GM21825 (cell line): ENCODE measurements at regions not wholly inside any gene's neighbourhood (a gene's known extent, or its start where the extent isn't known, plus 50 kb on each side); places are given as distances from the start of the nearest gene placed in this dataset.
"Not testable (repeated sequence)": the region's sequence is repeated elsewhere in the genome, so short reads cannot be mapped to it uniquely, and the experiment has no call there.

Source experiments
- ATAC-seq: cut with Tn5 transposase; IDR thresholded peaks from one replicate; pipeline ENCODE4 v1.9.1; 2021; ENCODE audit warnings: mild to moderate bottlenecking, moderate library complexity; ENCODE audit not compliant: unreplicated experiment

GRCh38 chr2:210376694-210377093 lies 61.7 kb upstream of the MYL1 start:
- ATAC-seq: no peak

- ATAC-seq: no peak
Observed at GRCh38 chr2:210370562-210370961, 55.6 kb upstream of the MYL1 start.

- ATAC-seq: peak; percentile 73
Observed at GRCh38 chr2:210366675-210367080, 51.7 kb upstream of the MYL1 start.

DNA sequence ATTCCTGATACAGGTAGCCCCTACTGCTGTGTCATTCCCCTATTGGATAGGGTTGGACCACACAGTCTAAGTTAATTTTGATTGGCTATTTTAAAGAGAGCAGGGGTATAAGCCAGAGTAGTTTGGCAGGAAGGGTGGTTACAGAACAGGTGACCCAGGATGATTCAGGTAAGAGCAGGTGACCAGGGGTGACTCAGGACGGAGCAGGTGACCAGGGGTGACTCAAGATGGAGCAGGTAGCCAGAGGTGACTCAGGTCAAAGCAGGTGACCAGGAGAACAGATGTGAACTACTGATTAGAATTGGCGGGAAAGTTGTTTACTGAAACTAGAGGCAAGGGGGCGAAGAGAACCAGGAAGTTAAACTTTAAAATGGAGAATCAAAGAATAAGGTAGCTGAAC lies 50.5 kb upstream of the MYL1 start:
- ATAC-seq: not testable (repeated sequence)
